GM23338 (cell line): ENCODE measurements at regions not wholly inside any gene's neighbourhood (a gene's known extent, or its start where the extent isn't known, plus 50 kb on each side); places are given as distances from the start of the nearest gene placed in this dataset.

Experiments used
- ATAC-seq: fragments of 200-7000 bp; cut with Tn5 transposase; 3 replicates; pipeline ENCODE4 v1.9.1; 2020
- DNase-seq: peaks from one replicate; pipeline ENCODE4 v3.0.0-alpha.2; 2015; ENCODE audit warnings: low spot score
- H2AFZ ChIP-seq: fragments of 200-600 bp; sonication (generic); 2 replicates; pipeline ENCODE4 v1.8.0; 2016; ENCODE audit warnings: antibody characterized with exemption, mild to moderate bottlenecking, moderate library complexity
- H3F3A ChIP-seq: fragments of 200-600 bp; sonication (generic); replicated peaks from 2 replicates; pipeline ENCODE4 v1.8.0; 2017; ENCODE audit warnings: antibody characterized with exemption, mixed run types, low read depth
- H3K27ac ChIP-seq: fragments of 200-600 bp; sonication (generic); 2 replicates; pipeline ENCODE4 v1.6.1; 2016; ENCODE audit warnings: low read depth
- H3K27me3 ChIP-seq: fragments of 200-600 bp; sonication (generic); 2 replicates; pipeline ENCODE4 v1.8.0; 2016; ENCODE audit warnings: mild to moderate bottlenecking, mixed run types, moderate library complexity; ENCODE audit not compliant: insufficient read depth
- H3K36me3 ChIP-seq: fragments of 200-600 bp; sonication (generic); 2 replicates; pipeline ENCODE4 v1.8.0; 2016; ENCODE audit warnings: mild to moderate bottlenecking; ENCODE audit not compliant: insufficient read depth
- H3K4me1 ChIP-seq: fragments of 200-600 bp; sonication (generic); 2 replicates; pipeline ENCODE4 v1.8.0; 2016; ENCODE audit warnings: mild to moderate bottlenecking, moderate library complexity; ENCODE audit not compliant: insufficient read depth
- H3K4me2 ChIP-seq: fragments of 200-600 bp; sonication (generic); 2 replicates; pipeline ENCODE4 v1.7.1; 2017; ENCODE audit warnings: mixed run types
- H3K4me3 ChIP-seq: fragments of 200-600 bp; sonication (generic); 2 replicates; pipeline ENCODE4 v1.6.1; 2016; ENCODE audit warnings: mixed run types
- H3K79me2 ChIP-seq: fragments of 200-600 bp; sonication (generic); replicated peaks from 2 replicates; pipeline ENCODE4 v1.8.0; 2017; ENCODE audit warnings: mild to moderate bottlenecking; ENCODE audit not compliant: insufficient read depth
- H3K9me2 ChIP-seq: fragments of 200-600 bp; sonication (generic); 2 replicates; pipeline ENCODE4 v1.8.0; 2017; ENCODE audit not compliant: insufficient read depth
- H4K20me1 ChIP-seq: fragments of 200-600 bp; sonication (generic); replicated peaks from 2 replicates; pipeline ENCODE4 v1.8.0; 2017; ENCODE audit warnings: mild to moderate bottlenecking; ENCODE audit not compliant: insufficient read depth
- H3K27ac Mint-ChIP-seq: 2 replicates; pipeline ENCODE4 v1.8.0; 2020; ENCODE audit warnings: inconsistent platforms, mild to moderate bottlenecking, moderate library complexity, mixed read lengths
- H3K27me3 Mint-ChIP-seq: 3 replicates; pipeline ENCODE4 v1.8.0; 2022; ENCODE audit warnings: low read depth, mild to moderate bottlenecking, moderate library complexity, mixed read lengths, inconsistent platforms; ENCODE audit not compliant: insufficient read depth, poor library complexity
- H3K36me3 Mint-ChIP-seq: 3 replicates; pipeline ENCODE4 v1.8.0; 2021; ENCODE audit warnings: low read depth, mild to moderate bottlenecking, inconsistent platforms, moderate library complexity, mixed read lengths
- H3K4me1 Mint-ChIP-seq: 3 replicates; pipeline ENCODE4 v1.8.0; 2020; ENCODE audit warnings: mild to moderate bottlenecking, inconsistent platforms, mixed read lengths
- H3K4me3 Mint-ChIP-seq: 3 replicates; pipeline ENCODE4 v1.8.0; 2021; ENCODE audit warnings: moderate library complexity, mild to moderate bottlenecking, inconsistent platforms, mixed read lengths
- H3K9me3 Mint-ChIP-seq: 3 replicates; pipeline ENCODE4 v1.8.0; 2020; ENCODE audit warnings: moderate library complexity, mild to moderate bottlenecking, inconsistent platforms, mixed read lengths
- CREB1 ChIP-seq: fragments of 250-450 bp; sonication (Bioruptor Pico); IDR thresholded peaks from 2 replicates; pipeline ENCODE4 v1.5.0; 2020; ENCODE audit warnings: low read depth, mild to moderate bottlenecking, moderate library complexity
- CTCF ChIP-seq, 2 experiments: fragments of 200-600 bp in 1 of 2; sonication (generic) in 1 of 2; conservative IDR thresholded peaks; 2 replicates each; pipeline versions ENCODE4 v1.5.1 to v1.6.1; 2016 to 2017; ENCODE audit warnings: antibody characterized with exemption in 2 of 2, low read depth in 2 of 2, mild to moderate bottlenecking in 2 of 2, moderate library complexity in 1 of 2
- ETS1 ChIP-seq: IDR thresholded peaks from 2 replicates; pipeline ENCODE4 v1.6.1; 2016; ENCODE audit warnings: antibody characterized with exemption
- EZH2 ChIP-seq: fragments of 200-600 bp; sonication (generic); IDR thresholded peaks from one replicate; pipeline ENCODE4 v1.8.0; 2017; ENCODE audit warnings: antibody characterized with exemption, mild to moderate bottlenecking, low read depth; ENCODE audit not compliant: unreplicated experiment
- EZH2phosphoT487 ChIP-seq: fragments of 200-600 bp; sonication (generic); IDR thresholded peaks from one replicate; pipeline ENCODE4 v1.8.1; 2018; ENCODE audit warnings: antibody characterized with exemption; ENCODE audit not compliant: unreplicated experiment
- POLR2AphosphoS5 ChIP-seq: IDR thresholded peaks from 2 replicates; pipeline ENCODE4 v1.6.1; 2016; ENCODE audit warnings: antibody characterized with exemption, low read depth
- REST ChIP-seq: IDR thresholded peaks from one replicate; pipeline ENCODE4 v1.6.1; 2018; ENCODE audit warnings: antibody characterized with exemption; ENCODE audit not compliant: unreplicated experiment
- STAT1 ChIP-seq: IDR thresholded peaks from one replicate; pipeline ENCODE4 v1.6.1; 2016; ENCODE audit warnings: antibody characterized with exemption; ENCODE audit not compliant: unreplicated experiment
- ZNF331 ChIP-seq: fragments of 250-450 bp; sonication (Bioruptor Pico); IDR thresholded peaks from 2 replicates; pipeline ENCODE4 v1.5.0; 2020; ENCODE audit warnings: low read depth, mild to moderate bottlenecking, moderate library complexity
- ZNF462 ChIP-seq: fragments of 250-450 bp; sonication (Bioruptor Pico); IDR thresholded peaks from 2 replicates; pipeline ENCODE4 v1.5.0; 2020; ENCODE audit warnings: mild to moderate bottlenecking, moderate library complexity

GRCh38 chr4:180622254-180622653 lies 1620.9 kb upstream of the TENM3 start:
- no peak overlapping the region for H3K27ac Mint-ChIP-seq
- no peaks in the 10 kb centered on the region for H3K36me3 Mint-ChIP-seq
- no peak overlapping the region for H3K4me3 ChIP-seq
- no peaks in the 10 kb centered on the region for H3K36me3 ChIP-seq
- TF ChIP-seq CTCF (conservative IDR thresholded peaks at IDR 0.05; ENCODE audit: low read depth in 2 of 2) = no peak
- H3K9me3 Mint-ChIP-seq = no peaks in the 10 kb centered on the region
- H3F3A ChIP-seq = no peaks in the 10 kb centered on the region
- peaks cover 3% of the 10 kb centered on the region for H3K4me1 Mint-ChIP-seq
- H3K9me2 ChIP-seq = peaks cover 3% of the 10 kb centered on the region; the same call in 1 of the 2 replicates
- H2AFZ ChIP-seq = no peak overlapping the region
- DNase-seq (no peak), ATAC-seq (no peak)
- H3K4me1 ChIP-seq = peaks cover 6% of the 10 kb centered on the region
- no peak overlapping the region for H3K27ac ChIP-seq
- no peak overlapping the region for H3K4me3 Mint-ChIP-seq
- H3K79me2 ChIP-seq = no peaks in the 10 kb centered on the region
- H4K20me1 ChIP-seq = no peaks in the 10 kb centered on the region
- no peaks in the 10 kb centered on the region for H3K27me3 ChIP-seq
- no peaks in the 10 kb centered on the region for H3K27me3 Mint-ChIP-seq
- H3K4me2 ChIP-seq = no peak overlapping the region

GRCh38 chr4:180625653-180626052 lies 1617.5 kb upstream of the TENM3 start:
- H3K4me1 ChIP-seq = peaks cover 6% of the 10 kb centered on the region
- no peak overlapping the region for H3K4me2 ChIP-seq
- no peaks in the 10 kb centered on the region for H3K27me3 ChIP-seq
- Mint-ChIP-seq H3K27ac (no peak overlapping the region), H3K4me3 (no peak overlapping the region), H3K9me3 (no peaks in the 10 kb centered on the region), H3K27me3 (no peaks in the 10 kb centered on the region), H3K36me3 (no peaks in the 10 kb centered on the region), H3K4me1 (no peaks in the 10 kb centered on the region)
- H3K36me3 ChIP-seq = no peaks in the 10 kb centered on the region
- H2AFZ ChIP-seq = no peak overlapping the region
- no peak overlapping the region for H3K4me3 ChIP-seq
- no peaks in the 10 kb centered on the region for H3F3A ChIP-seq
- H3K27ac ChIP-seq = no peak overlapping the region
- DNase-seq = no peak
- no peaks in the 10 kb centered on the region for H3K79me2 ChIP-seq
- H3K9me2 ChIP-seq = peaks cover 3% of the 10 kb centered on the region; the same call in 1 of the 2 replicates
- H4K20me1 ChIP-seq = no peaks in the 10 kb centered on the region
- no peak for ATAC-seq
- TF ChIP-seq STAT1 = no peak
- TF ChIP-seq ZNF462 (CRISPR knock-in tag) = no peak
- no peak for TF ChIP-seq CREB1
- TF ChIP-seq EZH2 = no peak
- no peak for TF ChIP-seq ZNF331
- TF ChIP-seq ETS1 = no peak
- no peak for TF ChIP-seq POLR2AphosphoS5
- no peak for TF ChIP-seq REST
- no peak for TF ChIP-seq EZH2phosphoT487
